LNCAP (cell line): ENCODE measurements at regions not wholly inside any gene's neighbourhood (a gene's known extent, or its start where the extent isn't known, plus 50 kb on each side); places are given as distances from the start of the nearest gene placed in this dataset.

Experiments used
- TF ChIP-seq, protein P1 (sequence below): fragments of 450-650 bp; IDR thresholded peaks from 2 replicates; pipeline ENCODE4 v1.5.1; 2017; ENCODE audit warnings: mild to moderate bottlenecking

DNA sequence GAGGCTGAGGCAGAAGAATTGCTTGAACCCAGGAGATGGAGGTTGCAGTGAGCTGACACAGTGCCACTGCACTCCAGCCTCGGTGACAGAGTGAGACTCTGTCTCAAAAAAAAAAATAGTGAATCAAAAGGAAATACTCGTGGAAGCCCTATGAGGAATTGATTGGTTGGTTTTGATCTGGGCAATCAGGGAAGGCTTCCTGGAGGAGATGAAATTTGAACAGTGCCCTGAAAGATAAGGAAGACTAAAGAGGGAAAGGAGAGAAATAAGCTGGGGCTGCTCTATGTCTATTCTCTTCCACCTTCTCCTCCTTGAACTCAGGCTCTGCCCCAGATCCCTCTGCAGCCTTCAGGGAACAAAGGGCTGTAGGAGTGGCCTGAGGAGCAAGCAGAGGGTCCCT lies 54.1 kb downstream of the IRF2BPL start:
- TF ChIP-seq, protein P1, sequence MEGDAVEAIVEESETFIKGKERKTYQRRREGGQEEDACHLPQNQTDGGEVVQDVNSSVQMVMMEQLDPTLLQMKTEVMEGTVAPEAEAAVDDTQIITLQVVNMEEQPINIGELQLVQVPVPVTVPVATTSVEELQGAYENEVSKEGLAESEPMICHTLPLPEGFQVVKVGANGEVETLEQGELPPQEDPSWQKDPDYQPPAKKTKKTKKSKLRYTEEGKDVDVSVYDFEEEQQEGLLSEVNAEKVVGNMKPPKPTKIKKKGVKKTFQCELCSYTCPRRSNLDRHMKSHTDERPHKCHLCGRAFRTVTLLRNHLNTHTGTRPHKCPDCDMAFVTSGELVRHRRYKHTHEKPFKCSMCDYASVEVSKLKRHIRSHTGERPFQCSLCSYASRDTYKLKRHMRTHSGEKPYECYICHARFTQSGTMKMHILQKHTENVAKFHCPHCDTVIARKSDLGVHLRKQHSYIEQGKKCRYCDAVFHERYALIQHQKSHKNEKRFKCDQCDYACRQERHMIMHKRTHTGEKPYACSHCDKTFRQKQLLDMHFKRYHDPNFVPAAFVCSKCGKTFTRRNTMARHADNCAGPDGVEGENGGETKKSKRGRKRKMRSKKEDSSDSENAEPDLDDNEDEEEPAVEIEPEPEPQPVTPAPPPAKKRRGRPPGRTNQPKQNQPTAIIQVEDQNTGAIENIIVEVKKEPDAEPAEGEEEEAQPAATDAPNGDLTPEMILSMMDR = no peak

DNA sequence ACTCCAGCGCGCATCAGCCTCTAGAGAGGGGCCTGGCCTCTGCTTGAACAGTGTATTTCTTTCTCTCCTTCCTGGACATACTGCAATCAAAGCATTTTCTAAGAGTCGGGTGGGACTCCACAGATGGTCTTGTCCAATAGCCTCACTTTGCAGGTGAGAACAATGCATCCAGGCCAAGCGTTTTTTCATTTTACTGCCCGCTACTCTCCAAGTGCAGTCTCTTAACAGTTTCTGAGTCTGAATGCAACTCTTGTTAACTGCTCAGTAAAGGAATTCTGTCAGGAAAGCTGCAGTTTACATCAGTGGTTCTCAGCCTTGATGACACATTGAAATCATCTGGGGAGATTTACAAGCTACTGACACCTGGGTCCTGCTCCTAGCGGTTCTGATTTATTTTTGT lies 57.0 kb downstream of the IRF2BPL start:
- TF ChIP-seq, protein P1 = no peak

DNA sequence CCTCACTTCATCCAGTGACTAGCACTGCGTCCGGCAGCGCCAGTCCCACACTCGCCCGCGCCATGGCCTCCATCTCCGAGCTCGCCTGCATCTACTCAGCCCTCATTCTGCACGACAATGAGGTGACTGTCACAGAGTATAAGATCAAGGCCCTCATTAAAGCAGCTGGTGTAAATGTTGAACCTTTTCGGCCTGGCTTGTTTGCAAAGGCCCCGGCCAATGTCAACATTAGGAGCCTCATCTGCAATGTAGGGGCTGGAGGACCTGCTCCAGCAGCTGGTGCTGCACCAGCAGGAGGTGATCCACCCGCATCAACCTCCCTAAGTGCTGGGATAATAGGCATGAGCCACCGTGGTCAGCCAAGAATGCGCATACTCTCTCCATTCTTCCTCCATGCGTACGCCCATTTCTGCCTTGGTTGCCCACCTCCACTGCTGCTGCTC lies 59.9 kb downstream of the IRF2BPL start:
- TF ChIP-seq, protein P1 = no peak

DNA sequence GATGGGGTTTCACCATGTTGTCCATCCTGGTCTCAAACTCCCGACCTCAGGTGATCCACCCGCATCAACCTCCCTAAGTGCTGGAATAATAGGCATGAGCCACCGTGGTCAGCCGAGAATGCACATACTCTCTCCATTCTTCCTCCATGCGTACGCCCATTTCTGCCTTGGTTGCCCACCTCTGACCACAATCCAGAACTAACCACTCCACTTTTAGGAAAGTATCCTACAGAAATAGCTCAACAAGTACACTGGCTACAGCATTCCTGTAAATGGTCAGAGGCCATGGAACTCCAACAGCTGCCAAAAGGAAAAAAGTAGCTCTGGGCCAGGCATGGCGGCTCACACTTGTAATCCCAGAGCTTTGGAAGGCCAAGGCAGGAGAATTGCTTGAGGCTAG lies 60.7 kb downstream of the IRF2BPL start:
- TF ChIP-seq, protein P1 = no peak

DNA sequence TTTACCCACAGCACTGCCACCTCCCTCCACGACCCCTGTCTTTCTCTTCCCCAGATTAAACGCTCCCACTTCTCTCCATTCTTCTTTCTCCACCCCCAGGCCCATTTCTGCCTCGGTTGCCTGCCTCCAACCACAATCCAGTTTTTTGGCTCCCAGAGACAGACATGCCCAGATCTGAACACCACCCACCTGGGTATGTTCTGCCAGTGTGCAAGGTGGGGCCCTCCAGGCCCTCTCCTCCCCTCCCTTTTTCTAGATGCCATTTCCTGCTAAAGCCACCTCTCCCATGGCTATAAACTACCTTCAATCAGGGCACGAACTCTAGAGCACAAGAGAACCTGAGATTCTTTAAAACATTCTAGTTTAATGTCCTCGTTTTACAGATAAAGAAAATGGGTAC lies 63.3 kb downstream of the IRF2BPL start:
- TF ChIP-seq, protein P1 = no peak

DNA sequence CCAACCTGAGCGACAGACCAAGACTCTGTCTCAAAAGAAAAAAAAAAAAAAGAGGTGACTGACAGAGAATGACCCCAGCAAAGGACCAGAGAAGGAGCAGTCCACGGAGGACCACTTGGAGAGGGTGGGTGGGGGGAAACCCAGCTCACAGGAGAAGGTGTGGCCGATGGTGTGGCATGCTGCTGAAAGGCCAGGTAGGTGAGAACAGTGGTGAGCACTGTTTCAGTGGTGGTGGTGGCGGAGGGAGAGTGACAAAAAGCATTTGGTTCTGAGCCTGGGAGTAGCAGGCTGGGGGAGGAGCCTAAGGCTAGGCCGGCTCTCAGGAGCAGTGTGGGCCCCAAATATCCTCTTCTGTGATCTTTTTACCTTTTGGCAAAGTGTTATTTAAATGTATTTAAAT lies 63.8 kb downstream of the IRF2BPL start:
- TF ChIP-seq, protein P1 = no peak

DNA sequence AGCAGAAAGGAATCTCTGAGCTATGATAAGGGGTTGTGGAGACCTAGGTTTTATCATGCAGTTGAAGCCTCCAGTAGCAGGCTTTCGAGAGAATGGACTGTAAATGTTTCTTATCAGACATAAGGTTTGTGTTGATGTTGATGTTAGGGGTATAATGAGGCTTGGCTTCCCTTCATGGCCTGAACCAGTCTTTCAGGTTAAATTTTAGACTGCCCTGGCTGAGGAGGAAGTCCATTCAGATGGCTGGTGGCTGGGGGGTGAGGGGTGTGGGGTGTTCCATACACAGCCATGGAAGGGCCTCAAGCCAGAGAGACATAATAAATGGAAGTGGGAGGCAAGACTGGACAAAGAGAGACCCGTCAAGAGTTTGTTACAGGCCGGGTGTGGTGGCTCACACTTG lies 65.1 kb downstream of the IRF2BPL start:
- TF ChIP-seq, protein P1 = no peak

DNA sequence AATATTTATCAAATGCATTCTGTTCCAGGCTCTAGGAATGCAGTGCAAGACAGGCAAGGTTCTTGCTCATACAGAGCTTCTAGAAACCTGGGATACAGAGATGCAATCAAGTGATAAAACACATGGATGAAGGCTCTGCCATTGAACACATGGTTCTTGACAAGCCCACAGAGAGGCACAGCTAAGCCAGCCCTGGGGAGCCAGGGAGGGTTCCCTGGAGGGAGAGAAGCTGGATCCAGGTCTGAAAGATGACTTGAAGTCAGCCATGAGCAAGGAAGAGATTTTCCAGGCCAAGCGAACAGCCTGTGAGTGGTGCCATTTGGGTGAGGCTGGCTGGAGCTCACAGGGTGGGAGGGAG lies 66.2 kb downstream of the IRF2BPL start:
- TF ChIP-seq, protein P1 = no peak
